ENCODE measurements at regions not wholly inside any gene's neighbourhood (a gene's known extent, or its start where the extent isn't known, plus 50 kb on each side); places are given as distances from the start of the nearest gene placed in this dataset.

DNA sequence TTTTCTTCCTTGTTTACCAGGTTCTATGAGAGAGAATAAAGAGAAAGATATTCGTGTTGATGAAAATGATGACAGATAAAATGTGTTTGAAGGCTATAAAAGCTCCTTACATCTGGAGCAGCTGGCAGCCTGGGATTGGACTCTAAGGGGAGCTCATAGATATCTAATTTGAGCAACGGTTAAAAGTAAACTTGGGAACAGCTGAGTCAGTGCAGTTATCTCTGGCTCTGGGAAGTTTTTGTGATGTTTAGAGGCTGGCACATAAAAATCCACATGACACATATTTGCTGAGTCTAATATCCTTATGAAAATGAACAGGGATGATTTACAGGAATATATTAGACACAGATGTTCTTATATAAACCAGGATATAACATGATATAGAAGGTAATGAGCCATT lies 331.8 kb upstream of the TENM3 start:
- TF ChIP-seq, protein P1, sequence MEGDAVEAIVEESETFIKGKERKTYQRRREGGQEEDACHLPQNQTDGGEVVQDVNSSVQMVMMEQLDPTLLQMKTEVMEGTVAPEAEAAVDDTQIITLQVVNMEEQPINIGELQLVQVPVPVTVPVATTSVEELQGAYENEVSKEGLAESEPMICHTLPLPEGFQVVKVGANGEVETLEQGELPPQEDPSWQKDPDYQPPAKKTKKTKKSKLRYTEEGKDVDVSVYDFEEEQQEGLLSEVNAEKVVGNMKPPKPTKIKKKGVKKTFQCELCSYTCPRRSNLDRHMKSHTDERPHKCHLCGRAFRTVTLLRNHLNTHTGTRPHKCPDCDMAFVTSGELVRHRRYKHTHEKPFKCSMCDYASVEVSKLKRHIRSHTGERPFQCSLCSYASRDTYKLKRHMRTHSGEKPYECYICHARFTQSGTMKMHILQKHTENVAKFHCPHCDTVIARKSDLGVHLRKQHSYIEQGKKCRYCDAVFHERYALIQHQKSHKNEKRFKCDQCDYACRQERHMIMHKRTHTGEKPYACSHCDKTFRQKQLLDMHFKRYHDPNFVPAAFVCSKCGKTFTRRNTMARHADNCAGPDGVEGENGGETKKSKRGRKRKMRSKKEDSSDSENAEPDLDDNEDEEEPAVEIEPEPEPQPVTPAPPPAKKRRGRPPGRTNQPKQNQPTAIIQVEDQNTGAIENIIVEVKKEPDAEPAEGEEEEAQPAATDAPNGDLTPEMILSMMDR (IDR thresholded peaks at IDR 0.05): no peak
- no peak for TF ChIP-seq POLR2A (IDR thresholded peaks at IDR 0.05)
